ENCODE measurements at regions not wholly inside any gene's neighbourhood (a gene's known extent, or its start where the extent isn't known, plus 50 kb on each side); places are given as distances from the start of the nearest gene placed in this dataset.

- TF ChIP-seq, protein P1, sequence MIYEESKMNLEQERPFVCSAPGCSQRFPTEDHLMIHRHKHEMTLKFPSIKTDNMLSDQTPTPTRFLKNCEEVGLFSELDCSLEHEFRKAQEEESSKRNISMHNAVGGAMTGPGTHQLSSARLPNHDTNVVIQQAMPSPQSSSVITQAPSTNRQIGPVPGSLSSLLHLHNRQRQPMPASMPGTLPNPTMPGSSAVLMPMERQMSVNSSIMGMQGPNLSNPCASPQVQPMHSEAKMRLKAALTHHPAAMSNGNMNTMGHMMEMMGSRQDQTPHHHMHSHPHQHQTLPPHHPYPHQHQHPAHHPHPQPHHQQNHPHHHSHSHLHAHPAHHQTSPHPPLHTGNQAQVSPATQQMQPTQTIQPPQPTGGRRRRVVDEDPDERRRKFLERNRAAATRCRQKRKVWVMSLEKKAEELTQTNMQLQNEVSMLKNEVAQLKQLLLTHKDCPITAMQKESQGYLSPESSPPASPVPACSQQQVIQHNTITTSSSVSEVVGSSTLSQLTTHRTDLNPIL (CRISPR knock-in tag; IDR thresholded peaks at IDR 0.05; ENCODE audit: low read depth): no peak
- TF ChIP-seq, protein P2, sequence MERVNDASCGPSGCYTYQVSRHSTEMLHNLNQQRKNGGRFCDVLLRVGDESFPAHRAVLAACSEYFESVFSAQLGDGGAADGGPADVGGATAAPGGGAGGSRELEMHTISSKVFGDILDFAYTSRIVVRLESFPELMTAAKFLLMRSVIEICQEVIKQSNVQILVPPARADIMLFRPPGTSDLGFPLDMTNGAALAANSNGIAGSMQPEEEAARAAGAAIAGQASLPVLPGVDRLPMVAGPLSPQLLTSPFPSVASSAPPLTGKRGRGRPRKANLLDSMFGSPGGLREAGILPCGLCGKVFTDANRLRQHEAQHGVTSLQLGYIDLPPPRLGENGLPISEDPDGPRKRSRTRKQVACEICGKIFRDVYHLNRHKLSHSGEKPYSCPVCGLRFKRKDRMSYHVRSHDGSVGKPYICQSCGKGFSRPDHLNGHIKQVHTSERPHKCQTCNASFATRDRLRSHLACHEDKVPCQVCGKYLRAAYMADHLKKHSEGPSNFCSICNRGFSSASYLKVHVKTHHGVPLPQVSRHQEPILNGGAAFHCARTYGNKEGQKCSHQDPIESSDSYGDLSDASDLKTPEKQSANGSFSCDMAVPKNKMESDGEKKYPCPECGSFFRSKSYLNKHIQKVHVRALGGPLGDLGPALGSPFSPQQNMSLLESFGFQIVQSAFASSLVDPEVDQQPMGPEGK (CRISPR knock-in tag; IDR thresholded peaks at IDR 0.05; ENCODE audit: borderline replicate concordance): no peak
These were observed 794.3 kb upstream of the ZEB2 start (continued) for GRCh38 chr2:145314119-145314633.

DNA sequence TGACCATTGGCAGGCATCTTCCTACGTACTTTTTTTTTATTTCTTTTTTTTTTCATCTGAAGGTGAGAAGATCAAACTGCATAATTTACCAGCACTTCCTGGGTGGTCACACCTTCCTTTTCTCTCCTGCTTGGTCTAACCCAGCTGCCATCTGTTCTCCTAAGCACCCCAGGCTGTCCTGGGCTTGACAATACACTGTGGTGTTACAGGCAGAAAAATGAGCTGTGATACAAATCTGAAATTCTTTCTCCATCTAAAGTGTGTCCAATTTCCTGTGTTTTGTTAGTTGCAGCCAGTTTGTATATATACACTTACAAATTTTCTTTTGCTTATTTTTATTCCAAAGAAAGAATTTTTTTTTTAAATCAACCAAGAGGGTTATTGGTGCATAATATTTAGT, 786.0 kb upstream of the ZEB2 start:
- TF ChIP-seq, protein P1 (CRISPR knock-in tag; IDR thresholded peaks at IDR 0.05; ENCODE audit: low read depth): no peak
- TF ChIP-seq ZFP30 (CRISPR knock-in tag; IDR thresholded peaks at IDR 0.05) (no peak), ZFP3 (CRISPR knock-in tag; IDR thresholded peaks at IDR 0.05) (no peak), TOX (CRISPR knock-in tag; IDR thresholded peaks at IDR 0.05; ENCODE audit: borderline replicate concordance) (no peak), ZNF70 (CRISPR knock-in tag; IDR thresholded peaks at IDR 0.05) (no peak), TCF4 (CRISPR knock-in tag; IDR thresholded peaks at IDR 0.05; ENCODE audit: borderline replicate concordance) (no peak)
- ATAC-seq: no peak

- no peak for ATAC-seq
- no peak for TF ChIP-seq ESRRG (CRISPR knock-in tag; IDR thresholded peaks at IDR 0.05)
- TF ChIP-seq PPARA (CRISPR knock-in tag; IDR thresholded peaks at IDR 0.05; ENCODE audit: borderline replicate concordance): no peak
- TF ChIP-seq SNAI2 (CRISPR knock-in tag; IDR thresholded peaks at IDR 0.05): no peak
- TF ChIP-seq CSDC2 (CRISPR knock-in tag; IDR thresholded peaks at IDR 0.05): no peak
- TF ChIP-seq OSR1 (CRISPR knock-in tag; IDR thresholded peaks at IDR 0.05): no peak
- TF ChIP-seq ISL1 (CRISPR knock-in tag; IDR thresholded peaks at IDR 0.05): no peak
- TF ChIP-seq ZFP30 (CRISPR knock-in tag; IDR thresholded peaks at IDR 0.05): no peak
- no peak for TF ChIP-seq RARB (CRISPR knock-in tag; IDR thresholded peaks at IDR 0.05)
- no peak for TF ChIP-seq CSRNP3 (CRISPR knock-in tag; IDR thresholded peaks at IDR 0.05)
- no peak for TF ChIP-seq TOX (CRISPR knock-in tag; IDR thresholded peaks at IDR 0.05; ENCODE audit: borderline replicate concordance)
- no peak for TF ChIP-seq ZFP3 (CRISPR knock-in tag; IDR thresholded peaks at IDR 0.05)
- no peak for TF ChIP-seq TSHZ2 (CRISPR knock-in tag; IDR thresholded peaks at IDR 0.05)
- TF ChIP-seq, protein P3, sequence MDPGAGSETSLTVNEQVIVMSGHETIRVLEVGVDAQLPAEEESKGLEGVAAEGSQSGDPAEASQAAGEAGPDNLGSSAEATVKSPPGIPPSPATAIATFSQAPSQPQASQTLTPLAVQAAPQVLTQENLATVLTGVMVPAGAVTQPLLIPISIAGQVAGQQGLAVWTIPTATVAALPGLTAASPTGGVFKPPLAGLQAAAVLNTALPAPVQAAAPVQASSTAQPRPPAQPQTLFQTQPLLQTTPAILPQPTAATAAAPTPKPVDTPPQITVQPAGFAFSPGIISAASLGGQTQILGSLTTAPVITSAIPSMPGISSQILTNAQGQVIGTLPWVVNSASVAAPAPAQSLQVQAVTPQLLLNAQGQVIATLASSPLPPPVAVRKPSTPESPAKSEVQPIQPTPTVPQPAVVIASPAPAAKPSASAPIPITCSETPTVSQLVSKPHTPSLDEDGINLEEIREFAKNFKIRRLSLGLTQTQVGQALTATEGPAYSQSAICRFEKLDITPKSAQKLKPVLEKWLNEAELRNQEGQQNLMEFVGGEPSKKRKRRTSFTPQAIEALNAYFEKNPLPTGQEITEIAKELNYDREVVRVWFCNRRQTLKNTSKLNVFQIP (CRISPR knock-in tag; IDR thresholded peaks at IDR 0.05; ENCODE audit: borderline replicate concordance, low read depth): no peak
- TF ChIP-seq BACH2 (CRISPR knock-in tag; IDR thresholded peaks at IDR 0.05; ENCODE audit: borderline replicate concordance): no peak
These were observed 784.6 kb upstream of the ZEB2 start for GRCh38 chr2:145304501-145304900.
